DOHH2 (cell line): ENCODE measurements at regions not wholly inside any gene's neighbourhood (a gene's known extent, or its start where the extent isn't known, plus 50 kb on each side); places are given as distances from the start of the nearest gene placed in this dataset.

Experiments
- EZH2phosphoT487 ChIP-seq: fragments of 200-600 bp; sonication (generic); IDR thresholded peaks from 2 replicates; pipeline ENCODE4 v1.6.1; 2017; ENCODE audit warnings: borderline replicate concordance, mild to moderate bottlenecking, antibody characterized with exemption, low read length, moderate library complexity, mixed read lengths
- TF ChIP-seq, protein P1 (sequence below): fragments of 200-600 bp; sonication (generic); IDR thresholded peaks from one replicate; pipeline ENCODE4 v1.5.1; 2014; ENCODE audit warnings: antibody characterized with exemption, mild to moderate bottlenecking, low read depth, low read length; ENCODE audit not compliant: poor library complexity, severe bottlenecking

GRCh38 chr11:95608093-95608492 is 181.5 kb downstream of the FAM76B start:
- TF ChIP-seq, protein P1, sequence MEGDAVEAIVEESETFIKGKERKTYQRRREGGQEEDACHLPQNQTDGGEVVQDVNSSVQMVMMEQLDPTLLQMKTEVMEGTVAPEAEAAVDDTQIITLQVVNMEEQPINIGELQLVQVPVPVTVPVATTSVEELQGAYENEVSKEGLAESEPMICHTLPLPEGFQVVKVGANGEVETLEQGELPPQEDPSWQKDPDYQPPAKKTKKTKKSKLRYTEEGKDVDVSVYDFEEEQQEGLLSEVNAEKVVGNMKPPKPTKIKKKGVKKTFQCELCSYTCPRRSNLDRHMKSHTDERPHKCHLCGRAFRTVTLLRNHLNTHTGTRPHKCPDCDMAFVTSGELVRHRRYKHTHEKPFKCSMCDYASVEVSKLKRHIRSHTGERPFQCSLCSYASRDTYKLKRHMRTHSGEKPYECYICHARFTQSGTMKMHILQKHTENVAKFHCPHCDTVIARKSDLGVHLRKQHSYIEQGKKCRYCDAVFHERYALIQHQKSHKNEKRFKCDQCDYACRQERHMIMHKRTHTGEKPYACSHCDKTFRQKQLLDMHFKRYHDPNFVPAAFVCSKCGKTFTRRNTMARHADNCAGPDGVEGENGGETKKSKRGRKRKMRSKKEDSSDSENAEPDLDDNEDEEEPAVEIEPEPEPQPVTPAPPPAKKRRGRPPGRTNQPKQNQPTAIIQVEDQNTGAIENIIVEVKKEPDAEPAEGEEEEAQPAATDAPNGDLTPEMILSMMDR, result no peak
- no peak for TF ChIP-seq EZH2phosphoT487
